Stimulated activated CD4-positive, alpha-beta T cell treated with anti-CD3 and anti-CD28 coated beads, Interleukin-12 subunit alpha, Interleukin-12 subunit beta, amount 100 ng/mL, for 48 hours (primary cell): ENCODE measurements at regions not wholly inside any gene's neighbourhood (a gene's known extent, or its start where the extent isn't known, plus 50 kb on each side); places are given as distances from the start of the nearest gene placed in this dataset.
A peak's percentile ranks its signal among the peaks of the same experiment; 100 is the strongest.

ENCODE experiments used
- DNase-seq, 3 donors: peaks; one replicate each; pipeline ENCODE4 v3.0.0-alpha.2; 2020; ENCODE audit warnings: low read depth in 2 of 3, low spot score in 1 of 3

- DNase-seq, result no peak
Observed at GRCh38 chr9:16223074-16223871, 647.2 kb downstream of the BNC2 start.

- no peak for DNase-seq
Observed at GRCh38 chr9:16230731-16231130, 639.7 kb downstream of the BNC2 start.

- no peak for DNase-seq
Observed at GRCh38 chr9:16236311-16236710, 634.2 kb downstream of the BNC2 start.

- DNase-seq, result no peak
Observed at GRCh38 chr9:16236882-16237281, 633.6 kb downstream of the BNC2 start.

GRCh38 chr9:16238623-16239138 is 631.8 kb downstream of the BNC2 start:
- DNase-seq, result no peak

GRCh38 chr9:16241231-16241630 is 629.2 kb downstream of the BNC2 start:
- DNase-seq, result no peak

- DNase-seq, result no peak
Observed at GRCh38 chr9:16243798-16244197, 626.7 kb downstream of the BNC2 start.

- no peak for DNase-seq
Observed at GRCh38 chr9:16245756-16246440, 624.6 kb downstream of the BNC2 start.

- no peak for DNase-seq
Observed at GRCh38 chr9:16246785-16247184, 623.7 kb downstream of the BNC2 start.

GRCh38 chr9:16247188-16247875 is 623.1 kb downstream of the BNC2 start:
- DNase-seq, result no peak

- no peak for DNase-seq
Observed at GRCh38 chr9:16248822-16249221, 621.6 kb downstream of the BNC2 start.

GRCh38 chr9:16252616-16253015 is 617.9 kb downstream of the BNC2 start:
- no peak for DNase-seq

GRCh38 chr9:16254674-16255073 is 615.8 kb downstream of the BNC2 start:
- no peak for DNase-seq

- DNase-seq, result no peak
Observed at GRCh38 chr9:16255217-16255616, 615.3 kb downstream of the BNC2 start.

- no peak for DNase-seq
Observed at GRCh38 chr9:16257604-16258003, 612.9 kb downstream of the BNC2 start.

- DNase-seq, result no peak
Observed at GRCh38 chr9:16258191-16258590, 612.3 kb downstream of the BNC2 start.

- no peak for DNase-seq
Observed at GRCh38 chr9:16258708-16259107, 611.8 kb downstream of the BNC2 start.

- DNase-seq, result no peak
Observed at GRCh38 chr9:16262477-16263261, 607.8 kb downstream of the BNC2 start.

- no peak for DNase-seq
Observed at GRCh38 chr9:16265688-16266087, 604.8 kb downstream of the BNC2 start.

- DNase-seq, result peak in 1 of 3 donors; percentile 2
Observed at GRCh38 chr9:16266648-16267276, 603.7 kb downstream of the BNC2 start.
